HepG2 (cell line): ENCODE measurements at regions not wholly inside any gene's neighbourhood (a gene's known extent, or its start where the extent isn't known, plus 50 kb on each side); places are given as distances from the start of the nearest gene placed in this dataset.

Source experiments
- AKNA ChIP-seq: sonication (generic); formaldehyde crosslinking; IDR thresholded peaks from 2 replicates; pipeline ENCODE4 v1.4.0; 2020; ENCODE audit warnings: missing genetic modification reagents, borderline replicate concordance
- BCLAF1 ChIP-seq: fragments of 450-650 bp; IDR thresholded peaks from 2 replicates; pipeline ENCODE4 v1.6.1; 2017; ENCODE audit warnings: mild to moderate bottlenecking
- ETV6 ChIP-seq: sonication (generic); formaldehyde crosslinking; conservative IDR thresholded peaks from 2 replicates; pipeline ENCODE4 v1.4.0; 2020; ENCODE audit warnings: missing genetic modification reagents
- NCOA1 ChIP-seq: sonication (generic); formaldehyde crosslinking; IDR thresholded peaks from 2 replicates; pipeline ENCODE4 v1.9.0; 2021; ENCODE audit warnings: missing genetic modification reagents
- NR2C2 ChIP-seq: sonication (generic); formaldehyde crosslinking; IDR thresholded peaks from 2 replicates; pipeline ENCODE4 v1.4.0; 2020; ENCODE audit warnings: missing genetic modification reagents, mild to moderate bottlenecking, moderate library complexity, borderline replicate concordance
- PAF1 ChIP-seq: IDR thresholded peaks from 2 replicates; pipeline ENCODE4 v1.6.1; 2016; ENCODE audit warnings: missing genetic modification reagents, missing compliant biosample characterization
- SRSF4 ChIP-seq: fragments of 200-400 bp; formaldehyde crosslinking; IDR thresholded peaks from one replicate; pipeline ENCODE4 v1.6.1; 2018; ENCODE audit warnings: mild to moderate bottlenecking, low read depth, low read length, moderate library complexity; ENCODE audit not compliant: poor library complexity, severe bottlenecking
- ZNF18 ChIP-seq: sonication (generic); formaldehyde crosslinking; IDR thresholded peaks from 2 replicates; pipeline ENCODE4 v1.8.0; 2022; ENCODE audit warnings: mild to moderate bottlenecking, missing genetic modification reagents; ENCODE audit not compliant: insufficient replicate concordance
- ZNF510 ChIP-seq: sonication (generic); formaldehyde crosslinking; IDR thresholded peaks from 2 replicates; pipeline ENCODE4 v1.4.0; 2020; ENCODE audit warnings: low read depth, mild to moderate bottlenecking, missing genetic modification reagents
- ZNF572 ChIP-seq: sonication (generic); formaldehyde crosslinking; IDR thresholded peaks from 2 replicates; pipeline ENCODE4 v1.5.1; 2020; ENCODE audit warnings: mild to moderate bottlenecking, missing genetic modification reagents
- ZNF687 ChIP-seq: sonication (generic); formaldehyde crosslinking; IDR thresholded peaks from 2 replicates; pipeline ENCODE4 v1.5.1; 2020; ENCODE audit warnings: mild to moderate bottlenecking, missing genetic modification reagents, moderate library complexity
- ZNF777 ChIP-seq: sonication (generic); formaldehyde crosslinking; IDR thresholded peaks from 2 replicates; pipeline ENCODE4 v1.4.0; 2020; ENCODE audit warnings: missing genetic modification reagents

GRCh38 chr21:43343095-43343991 is 83.6 kb downstream of the SIK1 start (continued):
- TF ChIP-seq ZNF687 (peak; percentile 92), ZNF510 (CRISPR knock-in tag) (no peak), PAF1 (CRISPR knock-in tag) (no peak), NCOA1 (CRISPR knock-in tag) (no peak), ZNF777 (CRISPR knock-in tag) (peak; percentile 66), AKNA (CRISPR knock-in tag) (no peak), BCLAF1 (no peak), ZNF572 (CRISPR knock-in tag) (peak; percentile 77; the same call in 1 of the 2 replicates), ETV6 (CRISPR knock-in tag) (no peak), ZNF18 (no peak), SRSF4 (no peak), NR2C2 (peak; percentile 44; the same call in 1 of the 2 replicates)
